Peyer's patch (tissue), 4 donors: ENCODE measurements at regions not wholly inside any gene's neighbourhood (a gene's known extent, or its start where the extent isn't known, plus 50 kb on each side); places are given as distances from the start of the nearest gene placed in this dataset.

Source experiments
- DNase-seq, 3 donors: peaks; one replicate each; pipeline ENCODE4 v3.0.0-alpha.2; 2017 to 2019
- H3K27ac ChIP-seq, 4 donors: fragments of 200-600 bp; sonication (generic); one replicate each; pipeline ENCODE4 v1.5.1; 2016 to 2019
- H3K27me3 ChIP-seq, 2 donors: fragments of 200-600 bp; sonication (generic); one replicate each; pipeline ENCODE4 v1.5.1; 2019
- H3K36me3 ChIP-seq, 3 donors: fragments of 200-600 bp; sonication (generic); one replicate each; pipeline ENCODE4 v1.5.1; 2016 to 2019
- H3K4me1 ChIP-seq, 4 donors: fragments of 200-600 bp; sonication (generic); one replicate each; pipeline ENCODE4 v1.5.1; 2016 to 2019
- H3K4me3 ChIP-seq, 4 donors: fragments of 200-600 bp; sonication (generic); 1 replicate in 3 of 4; 2 replicates in 1 of 4; pipeline ENCODE4 v1.5.1; 2016 to 2019; ENCODE audit warnings: mild to moderate bottlenecking in 1 of 4
- H3K9me3 ChIP-seq, 4 donors: fragments of 200-600 bp; sonication (generic); one replicate each; pipeline ENCODE4 v1.5.1; 2016 to 2019; ENCODE audit warnings: mild to moderate bottlenecking in 1 of 4
- CTCF ChIP-seq, 6 experiments: fragments of 450-650 bp in 4 of 6; fragments of 200-600 bp in 2 of 6; sonication (generic) in 1 of 6; IDR thresholded peaks; one replicate each; pipeline ENCODE4 v1.5.1; 2017 to 2019; ENCODE audit warnings: antibody characterized with exemption in 6 of 6, mild to moderate bottlenecking in 3 of 6, moderate library complexity in 1 of 6
- POLR2A ChIP-seq, 2 donors: fragments of 450-650 bp; IDR thresholded peaks; one replicate each; pipeline ENCODE4 v1.5.1; 2017; ENCODE audit warnings: antibody characterized with exemption in 2 of 2, mild to moderate bottlenecking in 2 of 2, moderate library complexity in 2 of 2

- no peak for DNase-seq
- H3K4me3 ChIP-seq = no peak overlapping the region
- TF ChIP-seq CTCF (IDR thresholded peaks at IDR 0.05) (no peak), POLR2A (IDR thresholded peaks at IDR 0.05) (no peak)
- no peaks in the 10 kb centered on the region for H3K4me1 ChIP-seq
- no peaks in the 10 kb centered on the region for H3K9me3 ChIP-seq
- H3K27ac ChIP-seq = no peak overlapping the region
- H3K27me3 ChIP-seq = no peaks in the 10 kb centered on the region
- H3K36me3 ChIP-seq = no peaks in the 10 kb centered on the region
These were observed 708.6 kb upstream of the KLHL1 start for GRCh38 chr13:70816853-70817252.

- H3K4me1 ChIP-seq = no peaks in the 10 kb centered on the region
- no peaks in the 10 kb centered on the region for H3K9me3 ChIP-seq
- no peaks in the 10 kb centered on the region for H3K27me3 ChIP-seq
- H3K27ac ChIP-seq = no peak overlapping the region
- no peaks in the 10 kb centered on the region for H3K36me3 ChIP-seq
- no peak for DNase-seq
- no peak overlapping the region for H3K4me3 ChIP-seq
- TF ChIP-seq CTCF (IDR thresholded peaks at IDR 0.05) = no peak
- TF ChIP-seq POLR2A (IDR thresholded peaks at IDR 0.05) = no peak
These were observed 706.4 kb upstream of the KLHL1 start for GRCh38 chr13:70814684-70815083.

- no peak for TF ChIP-seq CTCF (IDR thresholded peaks at IDR 0.05)
- TF ChIP-seq POLR2A (IDR thresholded peaks at IDR 0.05) = no peak
- DNase-seq = no peak
- Histone ChIP-seq H3K27ac (no peak overlapping the region), H3K27me3 (no peaks in the 10 kb centered on the region), H3K36me3 (no peaks in the 10 kb centered on the region), H3K9me3 (no peaks in the 10 kb centered on the region), H3K4me3 (no peak overlapping the region), H3K4me1 (no peaks in the 10 kb centered on the region)
These were observed 704.2 kb upstream of the KLHL1 start for GRCh38 chr13:70812481-70812880.

- no peak overlapping the region for H3K4me3 ChIP-seq
- H3K27ac ChIP-seq = no peak overlapping the region
- no peaks in the 10 kb centered on the region for H3K27me3 ChIP-seq
These were observed 701.3 kb upstream of the KLHL1 start for GRCh38 chr13:70809588-70809987.

GRCh38 chr13:70798385-70798784, 690.1 kb upstream of the KLHL1 start:
- DNase-seq = no peak
- TF ChIP-seq POLR2A (IDR thresholded peaks at IDR 0.05) = no peak
- TF ChIP-seq CTCF (IDR thresholded peaks at IDR 0.05) = no peak
- Histone ChIP-seq H3K4me3 (no peak overlapping the region), H3K9me3 (no peaks in the 10 kb centered on the region), H3K27ac (no peak overlapping the region), H3K36me3 (no peaks in the 10 kb centered on the region), H3K4me1 (no peaks in the 10 kb centered on the region), H3K27me3 (no peaks in the 10 kb centered on the region)

More at GRCh38 chr13:70809588-70809987, 701.3 kb upstream of the KLHL1 start:
- Histone ChIP-seq H3K36me3 (no peaks in the 10 kb centered on the region), H3K4me1 (no peaks in the 10 kb centered on the region), H3K9me3 (no peaks in the 10 kb centered on the region)
- no peak for DNase-seq
- no peak for TF ChIP-seq POLR2A (IDR thresholded peaks at IDR 0.05)
- no peak for TF ChIP-seq CTCF (IDR thresholded peaks at IDR 0.05)

GRCh38 chr13:70795484-70795883, 687.2 kb upstream of the KLHL1 start:
- H3K27ac ChIP-seq = no peak overlapping the region
- no peak for DNase-seq

More at GRCh38 chr13:70795484-70795883, 687.2 kb upstream of the KLHL1 start:
- no peaks in the 10 kb centered on the region for H3K4me1 ChIP-seq
- no peak for TF ChIP-seq POLR2A (IDR thresholded peaks at IDR 0.05)
- TF ChIP-seq CTCF (IDR thresholded peaks at IDR 0.05) = no peak
- no peaks in the 10 kb centered on the region for H3K9me3 ChIP-seq
- H3K36me3 ChIP-seq = no peaks in the 10 kb centered on the region
- H3K4me3 ChIP-seq = no peak overlapping the region
- H3K27me3 ChIP-seq = no peaks in the 10 kb centered on the region
